Adrenal gland (tissue), 9 donors: ENCODE measurements at regions not wholly inside any gene's neighbourhood (a gene's known extent, or its start where the extent isn't known, plus 50 kb on each side); places are given as distances from the start of the nearest gene placed in this dataset.

Experiments
- DNase-seq, 7 donors: peaks; one replicate each; pipeline ENCODE4 v3.0.0-alpha.2; 2019 to 2020
- H3K27ac ChIP-seq, 5 donors: fragments of 200-600 bp; sonication (generic) in 4 of 5; 1 replicate in 3 of 5; 2 replicates in 2 of 5; pipeline versions ENCODE4 v1.5.1 to v1.8.0; 2016 to 2020; ENCODE audit warnings: mild to moderate bottlenecking in 1 of 5
- H3K27me3 ChIP-seq: fragments of 200-600 bp; 2 replicates; pipeline ENCODE4 v1.8.0; 2021
- H3K36me3 ChIP-seq, 2 donors: fragments of 200-600 bp; replicated peaks in 1 of 2; 1 replicate in 1 of 2; 2 replicates in 1 of 2; pipeline versions ENCODE4 v1.5.1 to v1.8.0; 2018 to 2022
- H3K4me1 ChIP-seq, 2 donors: fragments of 200-600 bp; replicated peaks in 1 of 2; 1 replicate in 1 of 2; 2 replicates in 1 of 2; pipeline versions ENCODE4 v1.5.1 to v1.8.0; 2018 to 2021
- H3K4me3 ChIP-seq, 4 donors: fragments of 200-600 bp; sonication (generic) in 3 of 4; one replicate each; pipeline ENCODE4 v1.5.1; 2016 to 2018
- H3K9me3 ChIP-seq, 3 donors: fragments of 200-600 bp; sonication (generic) in 1 of 3; replicated peaks in 1 of 3; 1 replicate in 2 of 3; 2 replicates in 1 of 3; pipeline versions ENCODE4 v1.5.1 to v1.8.0; 2016 to 2021
- POLR2A ChIP-seq, 2 donors: fragments of 450-650 bp; IDR thresholded peaks; one replicate each; pipeline ENCODE4 v1.6.1; 2017; ENCODE audit warnings: antibody characterized with exemption in 2 of 2, mild to moderate bottlenecking in 2 of 2, moderate library complexity in 1 of 2
- WGBS, 4 donors: extraction: QIAGEN DNeasy Blood & Tissue Kit in 2 of 4; methylation state at CpG; one replicate each; pipeline versions ENCODE4 v1.1.5 to v1.1.7; 2013 to 2017; 5-methylcytosine and 5-hydroxymethylcytosine counted together
- intact Hi-C, 2 donors: fragments of 100-400 bp; cut with DNase I; formaldehyde crosslinking; loops; one replicate each; pipeline versions ENCODE4 v1.14.1 to v1.15.0; 2022 to 2023
- TF ChIP-seq, protein P1 (sequence below), 6 experiments: fragments of 450-650 bp in 4 of 6; fragments of 200-600 bp in 2 of 6; sonication (generic) in 1 of 6; IDR thresholded peaks; 1 replicate in 5 of 6; 2 replicates in 1 of 6; pipeline versions ENCODE4 v1.5.1 to v1.8.0; 2016 to 2021; ENCODE audit warnings: antibody characterized with exemption in 6 of 6, mild to moderate bottlenecking in 2 of 6, moderate library complexity in 1 of 6
- donor health status: healthy with polysubstance abuse.
- donor health status: Bipolar disorder and iron deficiency.
- donor health status: DM: yes; HTN: yes; CAD: no.
- donor health status: DM: no; HTN: no; CAD: no.
- donor health status: DM: no; HTN: no; CAD: no.

DNA sequence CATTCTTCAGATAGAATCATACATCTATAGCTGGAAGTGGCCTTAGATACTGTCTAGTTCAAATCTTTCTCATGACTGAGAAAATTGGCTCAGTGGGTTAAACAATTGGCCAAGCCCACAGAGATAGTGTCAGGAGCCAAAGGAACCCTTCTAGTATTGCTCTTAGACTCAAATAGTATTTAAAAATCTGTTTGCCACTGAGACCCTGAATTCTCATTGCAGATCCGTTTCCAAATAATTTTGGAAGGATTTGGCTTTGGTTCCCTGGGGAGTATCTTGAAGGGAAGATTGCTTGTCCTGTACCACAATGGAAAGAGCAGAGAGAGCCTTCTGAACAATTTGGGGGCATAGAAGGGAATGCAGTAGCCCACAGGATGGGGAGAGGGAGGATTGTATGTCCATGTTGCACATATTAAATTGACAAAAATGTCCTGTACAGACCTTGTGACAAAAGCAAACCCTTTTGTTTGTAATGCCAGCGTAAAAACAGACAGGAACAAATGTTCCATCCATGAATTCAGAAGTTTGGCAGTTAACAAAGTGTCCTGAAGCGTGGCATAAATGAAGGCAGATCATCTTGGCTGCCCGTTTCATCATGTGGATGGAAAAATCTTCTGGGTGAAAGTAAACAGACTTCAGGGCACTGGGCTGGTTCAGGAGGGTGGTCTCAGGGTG, 156.4 kb upstream of the RASGRP1 start:
- 76 to 83% (median 81%) methylated on average over 4 of the region's 4 CpGs for WGBS, 4 donors
- no peak for TF ChIP-seq POLR2A (IDR thresholded peaks at IDR 0.05)
- TF ChIP-seq, protein P1, sequence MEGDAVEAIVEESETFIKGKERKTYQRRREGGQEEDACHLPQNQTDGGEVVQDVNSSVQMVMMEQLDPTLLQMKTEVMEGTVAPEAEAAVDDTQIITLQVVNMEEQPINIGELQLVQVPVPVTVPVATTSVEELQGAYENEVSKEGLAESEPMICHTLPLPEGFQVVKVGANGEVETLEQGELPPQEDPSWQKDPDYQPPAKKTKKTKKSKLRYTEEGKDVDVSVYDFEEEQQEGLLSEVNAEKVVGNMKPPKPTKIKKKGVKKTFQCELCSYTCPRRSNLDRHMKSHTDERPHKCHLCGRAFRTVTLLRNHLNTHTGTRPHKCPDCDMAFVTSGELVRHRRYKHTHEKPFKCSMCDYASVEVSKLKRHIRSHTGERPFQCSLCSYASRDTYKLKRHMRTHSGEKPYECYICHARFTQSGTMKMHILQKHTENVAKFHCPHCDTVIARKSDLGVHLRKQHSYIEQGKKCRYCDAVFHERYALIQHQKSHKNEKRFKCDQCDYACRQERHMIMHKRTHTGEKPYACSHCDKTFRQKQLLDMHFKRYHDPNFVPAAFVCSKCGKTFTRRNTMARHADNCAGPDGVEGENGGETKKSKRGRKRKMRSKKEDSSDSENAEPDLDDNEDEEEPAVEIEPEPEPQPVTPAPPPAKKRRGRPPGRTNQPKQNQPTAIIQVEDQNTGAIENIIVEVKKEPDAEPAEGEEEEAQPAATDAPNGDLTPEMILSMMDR (IDR thresholded peaks at IDR 0.05) = no peak
- H3K4me1 ChIP-seq = no peaks in the 10 kb centered on the region
- no peak overlapping the region for H3K27ac ChIP-seq
- intact Hi-C loops = no loop called here
- no peaks in the 10 kb centered on the region for H3K9me3 ChIP-seq
- DNase-seq = no peak
- H3K4me3 ChIP-seq = no peak overlapping the region
- no peaks in the 10 kb centered on the region for H3K36me3 ChIP-seq
- H3K27me3 ChIP-seq = no peaks in the 10 kb centered on the region

DNA sequence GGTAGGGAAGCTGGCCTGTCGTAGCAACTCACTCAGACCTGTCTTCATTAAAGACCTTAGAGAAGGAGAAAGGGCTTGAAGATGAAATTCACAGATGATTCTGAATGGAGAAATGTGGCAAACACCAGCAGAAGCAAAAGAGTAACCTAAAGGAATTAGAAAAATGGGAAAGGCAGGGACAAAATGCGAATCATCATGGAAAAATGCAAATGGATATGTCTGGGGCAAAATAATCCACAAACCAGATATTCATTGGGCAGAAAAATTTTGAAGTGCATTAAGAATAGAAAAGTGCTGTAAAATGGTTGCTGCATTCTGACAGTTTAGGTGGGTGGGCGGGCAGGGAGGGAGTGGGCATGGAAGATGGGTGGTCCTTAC, 156.9 kb upstream of the RASGRP1 start:
- no peak overlapping the region for H3K27ac ChIP-seq
- 80 to 88% (median 82%) methylated on average over 3 of the region's 3 CpGs for WGBS, 4 donors
- H3K4me3 ChIP-seq = no peak overlapping the region
- H3K27me3 ChIP-seq = no peaks in the 10 kb centered on the region
- DNase-seq = no peak
- H3K9me3 ChIP-seq = no peaks in the 10 kb centered on the region
- H3K4me1 ChIP-seq = no peaks in the 10 kb centered on the region
- no peaks in the 10 kb centered on the region for H3K36me3 ChIP-seq
- TF ChIP-seq, protein P1 (IDR thresholded peaks at IDR 0.05) = no peak
- no peak for TF ChIP-seq POLR2A (IDR thresholded peaks at IDR 0.05)
- intact Hi-C loops = no loop called here

DNA sequence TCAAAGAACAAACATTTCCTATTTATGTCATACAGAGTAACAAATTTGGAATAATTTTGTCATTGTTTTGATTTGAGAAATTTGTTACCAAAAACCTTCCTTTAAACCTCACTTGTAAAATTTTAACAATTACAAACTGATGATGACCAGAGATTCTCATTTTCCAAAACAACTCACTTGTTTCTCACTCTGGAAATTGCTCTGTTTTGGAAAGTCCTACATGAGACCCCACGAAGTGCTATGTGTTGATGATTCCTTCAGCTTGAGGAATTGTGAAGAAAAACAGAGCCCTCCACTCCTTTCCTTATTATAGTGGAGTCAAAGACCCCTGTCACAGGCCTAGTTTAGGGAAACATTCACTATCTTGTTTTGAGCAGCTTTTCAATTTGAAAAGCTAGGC, 157.6 kb upstream of the RASGRP1 start:
- WGBS, 4 donors = 83 to 92% (median 88%) methylated on average over 1 of the region's 1 CpG
- intact Hi-C loops = no loop called here
- Histone ChIP-seq H3K36me3 (no peaks in the 10 kb centered on the region), H3K27ac (no peak overlapping the region), H3K27me3 (no peaks in the 10 kb centered on the region), H3K9me3 (no peaks in the 10 kb centered on the region), H3K4me1 (no peaks in the 10 kb centered on the region), H3K4me3 (no peak overlapping the region)
- DNase-seq = no peak
- no peak for TF ChIP-seq POLR2A (IDR thresholded peaks at IDR 0.05)
- TF ChIP-seq, protein P1 (IDR thresholded peaks at IDR 0.05) = no peak

DNA sequence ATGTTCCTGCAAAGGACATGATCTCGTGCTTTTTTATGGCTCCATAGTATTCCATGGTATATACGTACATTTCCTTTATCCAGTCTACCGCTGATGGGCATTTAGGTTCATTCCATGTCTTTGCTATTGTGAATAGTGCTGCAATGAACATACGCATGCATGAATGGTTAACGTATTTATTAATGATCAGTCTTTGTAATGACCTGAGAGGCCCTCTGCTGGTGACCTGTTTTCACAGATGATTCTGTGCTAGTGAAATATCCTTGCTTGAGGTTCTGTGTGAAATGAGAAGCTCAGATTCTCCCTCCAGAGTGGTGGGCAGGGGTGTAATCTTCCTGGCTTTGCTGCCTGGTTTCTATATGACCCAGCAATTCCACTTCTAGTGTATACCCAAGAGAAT, 160.2 kb upstream of the RASGRP1 start:
- Histone ChIP-seq H3K27ac (no peak overlapping the region), H3K36me3 (no peaks in the 10 kb centered on the region), H3K4me1 (no peaks in the 10 kb centered on the region), H3K4me3 (no peak overlapping the region), H3K9me3 (no peaks in the 10 kb centered on the region), H3K27me3 (no peaks in the 10 kb centered on the region)
- WGBS, 4 donors = 87 to 89% (median 88%) methylated on average over 5 of the region's 5 CpGs
- intact Hi-C loops = no loop called here
- no peak for TF ChIP-seq POLR2A (IDR thresholded peaks at IDR 0.05)
- TF ChIP-seq, protein P1 (IDR thresholded peaks at IDR 0.05) = no peak
- no peak for DNase-seq
